OCI-LY1 (cell line): ENCODE measurements at regions not wholly inside any gene's neighbourhood (a gene's known extent, or its start where the extent isn't known, plus 50 kb on each side); places are given as distances from the start of the nearest gene placed in this dataset.

Source experiments
- CTCF ChIP-seq: fragments of 200-600 bp; sonication (generic), shearing (Covaris generic); IDR thresholded peaks from 2 replicates; pipeline ENCODE4 v1.5.1; 2017; ENCODE audit warnings: mild to moderate bottlenecking, antibody characterized with exemption, low read length, moderate library complexity, mixed read lengths
- EZH2 ChIP-seq: fragments of 200-600 bp; sonication (generic), shearing (Covaris generic); IDR thresholded peaks from 2 replicates; pipeline ENCODE4 v1.8.0; 2017; ENCODE audit warnings: borderline replicate concordance, mixed run types, mild to moderate bottlenecking, antibody characterized with exemption, low read length, moderate library complexity, mixed read lengths

- TF ChIP-seq CTCF (no peak), EZH2 (no peak)
Observed at GRCh38 chr5:29950416-29951145, 1242.9 kb upstream of the CDH6 start.
